ENCODE measurements at regions not wholly inside any gene's neighbourhood (a gene's known extent, or its start where the extent isn't known, plus 50 kb on each side); places are given as distances from the start of the nearest gene placed in this dataset.

DNA sequence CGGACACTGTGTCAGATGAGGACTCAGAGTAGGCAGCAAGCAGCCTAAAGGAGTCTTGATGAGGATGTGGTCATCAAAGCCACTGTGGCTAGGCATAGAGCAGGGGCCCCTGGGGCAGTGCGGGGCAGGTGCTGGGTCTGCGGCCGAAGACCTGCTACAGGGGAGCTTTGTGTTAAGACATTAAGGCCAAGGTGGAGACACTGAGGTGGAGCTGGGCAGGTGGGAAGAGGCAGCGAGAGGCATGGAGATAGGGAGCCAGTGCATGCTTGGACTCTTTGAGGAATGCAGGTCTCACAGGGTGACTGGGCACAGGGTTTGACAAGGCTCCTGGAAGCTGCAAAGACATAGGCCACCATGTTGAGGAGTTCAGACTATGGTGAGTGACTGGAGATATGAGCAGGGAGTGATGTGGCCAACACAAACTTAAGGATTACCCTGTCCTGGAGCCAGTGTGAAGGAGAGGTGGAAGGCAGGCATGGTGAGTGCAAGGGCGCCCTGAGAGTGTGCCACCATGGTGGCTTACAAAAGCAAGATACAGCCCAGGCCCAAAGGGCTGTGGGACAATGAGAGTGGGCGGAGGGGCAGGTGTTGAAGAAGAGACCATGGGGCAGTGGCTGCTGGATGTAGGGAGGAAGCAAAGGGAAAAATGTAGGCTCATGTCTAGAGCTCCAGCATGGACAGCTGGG, 450.9 kb upstream of the HS6ST1 start:
- no peak for DNase-seq

GRCh38 chr2:128770143-128771085, 451.7 kb upstream of the HS6ST1 start:
- DNase-seq, result no peak

- DNase-seq, result no peak
Measured at GRCh38 chr2:128771401-128771800, 452.7 kb upstream of the HS6ST1 start.

GRCh38 chr2:128772671-128773070, 454.0 kb upstream of the HS6ST1 start:
- DNase-seq, result no peak

- DNase-seq, result no peak
Measured at GRCh38 chr2:128773641-128774319, 455.1 kb upstream of the HS6ST1 start.

DNA sequence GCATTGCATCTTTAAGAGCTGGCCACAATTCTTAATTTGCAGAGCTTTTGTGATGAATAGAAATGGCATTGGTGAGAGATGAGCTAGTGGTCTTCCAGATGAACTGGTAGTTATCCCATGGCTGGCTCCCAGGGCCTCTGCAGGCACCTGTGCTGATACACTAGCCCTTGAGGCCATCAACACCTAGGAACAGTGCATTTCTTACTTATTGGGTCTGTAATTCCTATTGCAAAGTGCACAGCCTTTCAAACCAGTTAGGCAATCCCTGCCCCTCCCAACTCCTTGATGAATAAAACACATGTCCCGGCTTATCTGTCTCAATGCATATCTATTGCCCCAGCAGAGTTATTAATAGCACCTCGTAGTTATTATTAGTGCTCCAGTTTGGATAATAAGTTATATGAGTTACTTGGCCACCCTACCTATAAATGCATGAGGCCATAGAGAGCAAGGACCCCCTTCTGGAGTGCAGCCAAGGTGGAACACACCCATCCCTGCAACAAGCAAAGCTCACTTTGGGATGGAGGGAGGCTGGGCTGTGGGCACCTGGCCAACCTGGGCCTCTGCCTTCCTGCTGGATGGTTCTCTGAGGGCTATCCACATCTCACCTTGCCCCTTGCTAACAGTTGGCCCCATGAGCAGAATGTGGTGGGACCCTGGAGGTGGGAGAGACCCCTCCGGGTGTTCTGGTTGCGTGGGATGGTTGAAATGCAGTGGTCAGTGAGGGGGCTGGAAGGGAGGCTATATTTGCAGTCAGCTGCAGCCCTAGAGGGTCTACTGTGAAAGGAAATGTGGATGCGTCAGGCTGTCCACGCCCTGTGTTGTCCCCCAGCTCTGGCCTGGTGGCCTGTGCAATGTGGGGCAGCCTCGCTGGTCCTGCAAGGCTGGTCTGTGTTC, 455.9 kb upstream of the HS6ST1 start:
- no peak for DNase-seq

DNA sequence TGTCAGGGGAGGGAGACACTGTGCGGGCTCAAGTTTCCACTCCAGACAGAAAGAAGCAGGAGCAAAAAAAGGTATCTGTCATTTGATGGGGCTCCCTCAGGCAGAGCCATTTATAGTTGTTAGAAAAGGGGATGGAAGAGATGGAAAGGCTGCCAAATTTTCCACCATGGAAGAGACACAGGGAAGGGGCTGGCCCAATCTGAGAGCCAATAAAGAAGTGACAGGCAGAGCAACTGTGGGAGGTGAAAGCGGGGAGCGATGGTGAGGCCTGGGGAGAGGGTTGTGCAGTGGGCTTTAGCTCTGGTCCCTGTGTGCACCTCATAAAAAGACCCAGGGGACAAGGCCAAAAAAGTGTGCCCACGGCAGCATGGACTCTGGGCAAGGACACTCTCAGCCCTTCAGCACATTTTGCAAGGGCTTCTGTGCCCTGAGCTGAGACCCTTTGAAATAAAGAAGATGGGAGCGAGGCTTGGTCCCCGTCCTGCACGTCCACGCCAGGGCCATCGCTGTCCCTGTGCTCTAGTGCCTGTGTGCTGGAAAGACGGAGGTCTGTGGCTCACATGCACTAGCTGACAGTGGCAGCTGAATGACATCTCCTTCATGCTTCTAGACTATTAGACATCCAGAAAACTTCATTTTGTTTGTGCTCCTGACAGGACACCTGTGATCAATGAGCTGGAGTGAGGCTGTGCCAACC, 456.7 kb upstream of the HS6ST1 start:
- DNase-seq, result no peak

GRCh38 chr2:128775914-128776285, 457.2 kb upstream of the HS6ST1 start:
- DNase-seq, result no peak

- no peak for DNase-seq
Measured at GRCh38 chr2:128776461-128777195, 458.0 kb upstream of the HS6ST1 start.

- no peak for DNase-seq
Measured at GRCh38 chr2:128777196-128778035, 458.7 kb upstream of the HS6ST1 start.

DNA sequence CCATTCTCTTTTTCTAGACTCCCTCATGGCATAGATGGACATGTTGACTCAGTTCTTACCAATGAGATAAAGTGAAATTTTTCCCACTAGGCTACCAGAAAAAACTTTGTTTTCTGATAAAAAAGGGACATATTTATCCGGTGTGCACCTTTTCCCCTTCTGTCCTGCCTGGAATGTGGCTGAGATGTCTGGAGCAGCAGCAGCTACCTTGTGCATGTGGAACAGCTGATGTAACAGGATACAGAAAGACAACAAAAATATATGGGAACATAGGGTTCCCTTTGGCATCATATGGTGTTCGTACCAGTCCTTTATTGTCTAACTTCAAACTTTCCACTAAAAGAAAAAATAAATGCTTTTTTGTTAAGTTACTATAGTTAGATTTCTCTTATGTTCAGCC, 460.2 kb upstream of the HS6ST1 start:
- no peak for DNase-seq

DNA sequence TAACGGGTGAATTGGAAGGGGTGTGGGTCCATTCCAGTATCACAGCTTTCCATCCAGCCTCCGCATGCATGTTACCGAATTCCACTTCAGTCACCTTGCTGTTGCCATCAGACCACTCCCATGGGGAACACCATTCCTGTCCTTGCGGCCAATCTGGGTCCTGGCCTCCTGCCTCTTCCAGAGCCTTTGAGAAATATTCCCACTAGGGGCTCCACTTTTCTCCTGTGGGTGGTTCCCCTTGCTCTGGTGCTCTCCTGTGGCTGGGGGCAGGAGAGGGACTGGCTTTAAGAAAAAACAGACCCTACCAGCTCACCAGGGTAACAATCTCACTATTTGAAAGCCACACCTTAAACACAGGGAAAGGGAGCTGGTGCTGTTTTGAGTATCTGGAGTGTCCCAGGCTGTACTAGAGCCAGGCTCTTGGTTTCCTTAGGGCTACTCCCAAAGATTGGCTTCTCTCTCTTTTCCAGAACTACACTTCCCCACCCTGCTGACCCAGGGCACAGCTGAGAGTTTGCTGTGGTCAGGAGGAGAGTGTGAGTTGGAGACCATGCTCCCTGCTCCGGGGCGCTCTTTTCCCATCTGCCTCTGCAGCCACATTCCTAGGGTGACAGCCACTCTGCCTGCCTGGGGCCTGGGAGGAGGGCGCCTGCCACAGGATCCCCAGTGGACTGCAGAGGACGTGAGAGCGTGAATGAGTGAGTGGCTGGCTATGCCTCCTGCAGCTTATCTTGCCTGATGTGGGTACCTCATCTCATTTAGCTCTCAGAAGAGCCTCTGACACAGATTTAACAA, 460.8 kb upstream of the HS6ST1 start:
- DNase-seq, result no peak

DNA sequence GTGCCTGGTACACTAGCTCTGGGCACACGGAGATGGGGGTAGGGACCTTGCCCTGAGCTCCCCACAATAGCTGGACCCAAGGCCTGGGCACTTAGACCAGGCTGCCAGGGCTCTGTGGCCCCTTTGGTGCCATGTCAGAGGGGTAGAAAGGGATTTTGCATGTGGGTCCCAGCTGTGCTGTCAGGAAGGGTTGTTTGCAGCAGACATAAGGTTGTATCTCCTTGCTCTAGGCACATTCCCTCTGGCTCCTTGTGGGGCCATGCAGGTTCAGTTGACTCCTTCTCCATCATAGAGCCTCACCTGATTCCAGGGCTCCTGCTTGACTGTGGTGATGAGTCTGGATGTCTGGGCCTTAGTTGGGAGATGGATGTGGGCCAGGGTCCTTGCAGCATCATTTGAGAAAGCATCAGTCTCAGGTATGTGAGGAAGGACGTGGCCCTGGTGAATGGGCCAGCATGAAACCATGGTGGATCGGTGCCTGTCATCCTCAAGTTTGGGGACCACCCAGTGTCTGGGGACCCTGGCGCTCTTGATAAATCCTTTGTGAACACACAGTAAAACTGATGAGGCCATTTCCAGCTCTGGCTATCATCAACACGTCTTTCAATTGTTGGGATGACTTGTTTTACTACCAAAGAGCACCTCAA, 461.9 kb upstream of the HS6ST1 start:
- no peak for DNase-seq

GRCh38 chr2:128781166-128781565, 462.5 kb upstream of the HS6ST1 start:
- no peak for DNase-seq

DNA sequence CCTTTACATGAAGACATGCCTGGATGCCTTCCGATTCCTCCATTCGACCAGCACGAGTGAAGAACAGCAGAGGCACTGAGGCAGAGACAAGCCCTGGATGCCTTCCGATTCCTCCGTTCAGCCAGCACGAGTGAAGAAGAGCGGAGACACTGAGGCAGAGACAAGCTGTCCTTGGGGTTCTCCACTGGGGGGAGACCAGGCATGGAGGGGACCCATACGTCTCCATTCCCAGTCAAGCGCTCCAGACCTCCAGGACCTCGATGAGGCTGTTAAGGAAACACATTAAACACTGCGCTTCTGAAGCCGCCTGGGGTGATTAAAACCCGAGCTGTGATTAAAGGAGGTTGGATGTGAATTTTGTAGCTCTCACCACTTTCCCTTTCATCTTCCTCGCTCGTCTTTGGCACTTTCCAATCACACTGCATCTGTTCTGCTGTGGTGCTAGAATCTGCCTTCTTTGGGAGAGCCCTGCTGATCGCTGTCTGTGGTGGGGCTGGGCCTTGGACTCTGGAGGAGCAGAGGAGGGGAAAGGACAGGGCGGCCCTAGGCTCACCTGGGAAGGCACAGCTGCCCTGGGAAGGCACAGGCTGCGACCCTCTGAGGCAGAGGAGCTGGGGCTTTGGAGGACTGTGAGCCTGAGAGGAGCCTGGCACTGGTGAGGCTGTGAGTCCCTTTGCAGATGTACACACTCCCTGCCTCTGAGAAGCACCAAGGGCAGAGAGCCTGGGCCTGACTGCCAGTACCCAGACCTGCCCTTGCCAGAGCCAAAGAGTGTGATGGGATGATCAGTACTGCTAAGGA, 463.1 kb upstream of the HS6ST1 start:
- no peak for DNase-seq

DNA sequence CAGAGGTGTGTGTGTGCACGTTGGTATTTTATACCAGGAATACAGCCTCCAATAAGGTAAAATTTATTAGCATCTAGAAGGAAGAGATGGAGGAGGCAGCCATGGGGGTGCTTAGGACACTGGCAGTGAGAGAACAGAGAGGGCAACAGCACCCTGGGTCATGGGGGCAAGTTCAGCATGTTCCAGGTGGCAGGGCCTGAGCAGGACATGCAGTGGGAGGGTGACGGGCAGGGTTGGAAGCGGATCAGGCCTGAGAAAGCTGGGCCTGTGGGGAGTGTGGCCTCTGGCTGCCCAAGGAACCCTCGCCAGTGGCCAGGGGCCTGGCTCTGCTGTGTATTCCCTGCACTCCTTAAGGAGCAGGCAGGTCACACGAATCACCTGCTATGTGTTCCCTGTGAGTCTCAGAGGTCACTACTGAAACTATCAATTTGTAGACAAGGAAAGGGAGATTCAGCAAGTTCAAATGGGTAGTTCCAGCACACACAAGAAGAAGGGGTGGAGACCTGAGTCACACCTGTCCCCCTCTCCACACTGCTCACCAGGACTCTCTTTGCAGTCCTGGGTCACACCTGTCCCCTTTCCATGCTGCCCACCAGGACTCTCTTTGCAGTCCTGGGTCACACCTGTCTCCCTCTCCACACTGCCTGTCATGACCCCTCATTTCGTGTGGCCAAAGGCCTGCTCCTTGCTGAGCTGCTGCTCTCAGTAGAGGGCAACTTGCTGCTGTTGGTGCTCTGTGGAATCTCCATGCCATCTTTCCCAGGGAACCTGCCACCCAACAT, 463.9 kb upstream of the HS6ST1 start:
- no peak for DNase-seq

DNA sequence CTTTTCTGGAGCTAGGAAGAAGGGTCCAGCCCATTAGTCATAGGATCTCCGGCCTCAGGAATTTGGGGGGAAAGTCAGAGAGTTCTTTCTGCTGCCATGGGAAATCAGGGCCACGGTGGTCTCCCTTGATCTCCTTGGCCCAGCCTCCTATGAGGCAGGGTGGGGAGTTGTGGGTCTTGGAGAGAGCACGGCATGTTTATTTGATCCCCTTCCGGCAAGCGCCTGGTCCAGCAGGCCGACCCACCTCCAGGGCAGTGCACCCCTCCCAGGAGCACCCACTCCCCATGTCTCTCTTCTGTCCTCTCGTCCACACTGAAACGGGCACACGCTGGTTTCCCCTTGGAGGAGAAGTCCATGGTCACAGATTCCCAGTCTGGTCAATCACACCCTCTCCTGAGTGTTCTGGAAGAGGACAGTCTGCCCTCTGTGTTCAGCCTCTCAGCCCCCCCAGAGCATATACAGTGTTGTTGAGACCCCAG, 464.6 kb upstream of the HS6ST1 start:
- DNase-seq, result no peak
